Activated CD4-positive, CD25-positive, alpha-beta regulatory T cell treated with anti-CD3 and anti-CD28 coated beads, Interleukin-2, amount 50 U/mL, for 24 hours (primary cell): ENCODE measurements at regions not wholly inside any gene's neighbourhood (a gene's known extent, or its start where the extent isn't known, plus 50 kb on each side); places are given as distances from the start of the nearest gene placed in this dataset.
"Not testable (repeated sequence)": the region's sequence is repeated elsewhere in the genome, so short reads cannot be mapped to it uniquely, and the experiment has no call there.

Experiments used
- ATAC-seq, 2 donors: fragments of 150-1000 bp; cut with Tn5 transposase; one replicate each; pipeline ENCODE4 v1.10.0; 2021; ENCODE audit warnings: mild to moderate bottlenecking in 1 of 2, moderate library complexity in 1 of 2

DNA sequence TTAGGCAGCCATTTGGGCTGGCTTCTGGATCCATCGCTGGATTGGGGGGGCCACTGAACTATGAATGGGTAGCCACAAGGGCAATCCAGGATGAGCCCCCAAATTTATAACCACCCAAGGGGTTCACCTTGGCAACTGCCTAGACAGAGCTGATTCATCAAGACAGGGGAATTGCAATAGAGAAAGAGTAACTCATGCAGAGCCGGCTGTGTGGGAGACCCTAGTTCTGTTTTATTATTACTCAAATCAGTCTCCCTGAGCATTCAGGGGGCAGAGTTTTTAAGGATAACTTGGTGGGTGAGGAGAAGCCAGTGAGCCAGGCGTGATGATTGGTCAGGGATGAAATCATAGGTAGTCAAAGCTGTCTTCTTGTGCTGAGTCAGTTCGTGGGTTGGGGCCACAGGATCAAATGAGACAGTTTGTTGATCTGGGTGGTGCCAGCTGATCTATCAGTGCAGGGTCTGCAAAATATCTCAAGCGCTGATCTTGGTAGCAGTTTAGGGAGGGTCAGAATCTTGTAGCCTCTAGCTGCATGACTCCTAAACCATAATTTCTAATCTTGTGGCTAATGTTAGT, 57.9 kb downstream of the DNAJB9 start:
- ATAC-seq, result no peak

DNA sequence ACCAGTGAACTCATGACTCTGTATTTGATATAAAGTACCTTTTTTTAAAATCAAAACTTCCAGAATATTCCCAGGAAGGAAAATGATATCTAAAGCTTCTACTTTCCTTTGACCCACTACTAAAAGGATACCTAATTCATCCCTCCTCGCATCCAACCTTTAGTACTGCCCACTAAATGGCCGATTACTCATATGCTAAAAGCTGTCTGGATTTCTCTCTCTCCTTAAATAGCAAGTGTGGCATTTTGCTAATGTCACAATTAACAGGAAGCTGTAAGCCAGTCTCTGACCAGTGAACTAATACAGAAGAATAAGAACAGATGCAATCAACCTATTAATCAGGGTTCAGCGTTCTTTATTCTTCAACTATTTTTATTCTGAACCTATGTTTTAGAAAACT, 59.0 kb downstream of the DNAJB9 start:
- ATAC-seq, result no peak

DNA sequence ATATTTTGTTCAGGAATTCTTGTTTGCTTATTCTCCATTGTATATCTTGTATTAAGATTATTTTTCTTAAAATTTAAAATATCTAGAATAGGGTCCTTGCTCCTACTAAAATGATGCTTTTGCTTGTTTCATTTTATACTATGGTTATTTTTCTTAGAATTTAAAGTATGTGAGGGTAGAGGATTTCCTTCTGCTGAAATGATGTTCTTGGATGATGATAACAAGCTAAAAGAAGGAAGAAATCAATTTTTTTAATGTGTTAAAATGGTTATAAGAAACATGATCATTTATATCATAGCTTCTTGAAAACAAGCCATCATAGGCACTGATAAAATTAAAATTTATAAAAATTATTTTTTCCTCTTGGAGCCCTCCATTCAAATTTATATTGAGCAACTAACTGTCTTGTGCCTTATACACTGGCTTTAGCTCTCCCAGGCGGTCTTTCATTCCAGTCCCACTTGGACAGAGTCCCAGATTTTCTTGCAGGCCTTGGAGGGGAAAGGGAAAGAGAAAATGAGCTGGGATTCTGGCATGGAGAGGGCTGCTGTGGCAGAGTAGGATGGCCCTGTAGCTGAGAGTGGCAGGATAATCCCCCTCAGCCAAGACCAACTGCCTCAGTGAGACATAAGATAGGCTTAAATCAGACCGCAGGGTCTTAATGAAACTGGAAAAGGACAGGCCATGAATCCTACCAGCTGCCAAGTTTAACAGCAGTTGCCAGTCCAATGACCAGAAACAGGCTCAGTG, 60.2 kb downstream of the DNAJB9 start:
- ATAC-seq, result no peak

- ATAC-seq, result no peak
Observed at GRCh38 chr7:108634036-108634435, 64.4 kb downstream of the DNAJB9 start.

DNA sequence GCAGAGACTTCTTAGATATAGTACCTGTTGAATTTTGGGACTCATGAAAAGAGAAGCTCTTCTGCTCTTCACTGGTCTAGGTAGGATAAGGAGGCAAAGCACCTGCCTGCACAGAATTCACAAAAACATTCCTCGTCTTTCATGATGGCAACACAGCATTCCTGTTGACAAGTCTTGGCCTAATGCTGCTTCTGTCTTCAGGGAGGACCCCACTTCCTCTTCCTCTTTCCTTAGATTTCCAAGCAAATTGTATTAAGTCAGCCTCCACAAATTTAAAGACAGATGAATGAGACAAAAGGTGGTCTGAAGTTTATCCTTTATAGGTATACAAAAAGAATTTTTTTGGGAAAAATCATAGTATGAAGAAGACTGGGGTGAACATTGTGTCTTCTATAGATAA, 64.9 kb downstream of the DNAJB9 start:
- no peak for ATAC-seq

DNA sequence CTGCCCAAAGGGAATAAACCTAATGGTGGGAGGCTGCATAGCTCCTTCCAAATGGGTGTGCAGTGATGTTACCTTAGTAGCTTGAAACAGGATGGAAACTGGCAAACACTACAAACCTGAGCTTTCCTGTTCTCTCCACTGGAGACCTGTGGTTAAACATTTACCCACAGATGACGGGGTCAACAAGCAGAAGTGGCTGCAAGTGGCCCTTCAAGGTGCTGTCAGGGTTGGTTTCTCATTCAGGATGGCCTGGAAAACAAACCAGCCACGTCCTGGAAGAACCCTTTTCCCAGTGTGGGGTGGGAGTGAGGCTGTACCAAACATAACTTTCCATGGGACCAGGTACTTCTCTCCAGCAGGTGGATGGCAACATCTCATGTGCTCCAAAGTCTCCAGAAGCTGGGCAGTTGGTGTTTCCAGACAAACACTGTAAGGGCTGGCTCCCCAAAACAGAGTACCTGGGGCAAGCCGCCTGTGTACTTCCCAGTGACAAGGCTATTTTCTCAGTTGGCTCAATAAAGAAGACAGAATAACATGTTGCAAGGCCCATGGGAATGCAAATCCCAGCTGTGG, 67.5 kb downstream of the DNAJB9 start:
- ATAC-seq, result no peak

- ATAC-seq, result no peak
Observed at GRCh38 chr7:108642126-108642525, 72.5 kb downstream of the DNAJB9 start.

DNA sequence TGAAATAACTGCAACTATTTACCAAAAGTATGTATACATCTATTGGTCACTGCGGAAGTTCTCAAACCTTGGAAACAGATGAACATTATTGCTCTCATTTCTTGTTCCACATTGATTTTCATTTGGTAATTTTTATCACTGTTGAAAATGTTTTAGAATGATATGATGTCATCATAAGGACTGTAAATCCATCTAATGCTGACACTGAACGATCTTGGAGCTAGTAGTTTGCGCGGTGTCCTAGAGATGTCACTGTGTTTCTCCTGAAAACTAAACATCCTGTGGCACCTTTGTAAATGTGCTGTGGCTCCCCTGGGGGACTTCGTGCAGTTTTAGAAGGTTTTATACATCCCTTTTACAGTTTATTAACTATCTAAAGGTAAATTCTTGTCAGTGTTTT, 73.5 kb downstream of the DNAJB9 start:
- no peak for ATAC-seq

- ATAC-seq, result no peak
Observed at GRCh38 chr7:108648989-108649388, 79.3 kb downstream of the DNAJB9 start.

DNA sequence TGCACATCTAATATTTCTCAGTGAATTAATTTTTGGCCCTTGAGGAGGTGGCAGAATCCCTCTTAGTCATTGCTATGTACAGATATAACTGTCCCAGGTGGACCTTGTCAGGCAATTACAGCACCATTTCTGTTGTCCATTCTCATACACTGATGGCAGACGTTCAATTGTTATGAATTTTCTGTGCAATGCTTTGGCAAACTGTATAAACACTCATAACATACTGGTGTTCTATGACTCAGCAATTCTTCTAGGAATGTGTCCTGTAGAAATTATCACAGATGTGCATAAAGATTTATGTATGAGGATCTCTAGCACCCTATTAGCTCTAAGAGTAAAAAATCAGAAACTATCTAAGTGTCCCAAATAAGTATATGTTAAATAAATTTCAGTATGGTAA, 80.8 kb downstream of the DNAJB9 start:
- ATAC-seq, result no peak

DNA sequence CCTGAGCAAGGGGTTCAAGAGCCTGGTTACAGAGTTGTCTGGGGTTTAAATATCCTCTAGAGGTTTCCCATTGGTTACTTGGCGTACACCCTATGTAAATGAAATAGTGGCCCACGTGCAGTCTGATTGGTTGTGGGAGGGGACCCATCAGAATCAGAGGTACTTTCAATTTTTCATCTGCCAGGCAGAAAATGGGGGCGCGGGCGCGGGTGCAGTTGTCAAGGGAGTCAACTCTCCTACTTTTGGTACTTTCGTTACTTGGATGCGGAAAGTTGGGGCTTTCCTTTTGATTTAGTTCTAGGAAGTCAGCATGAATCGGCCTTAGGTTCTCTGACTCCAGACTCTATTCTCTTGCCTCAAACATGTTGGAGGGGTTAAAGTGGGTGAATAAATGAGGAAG, 83.2 kb downstream of the DNAJB9 start:
- ATAC-seq, result no peak

DNA sequence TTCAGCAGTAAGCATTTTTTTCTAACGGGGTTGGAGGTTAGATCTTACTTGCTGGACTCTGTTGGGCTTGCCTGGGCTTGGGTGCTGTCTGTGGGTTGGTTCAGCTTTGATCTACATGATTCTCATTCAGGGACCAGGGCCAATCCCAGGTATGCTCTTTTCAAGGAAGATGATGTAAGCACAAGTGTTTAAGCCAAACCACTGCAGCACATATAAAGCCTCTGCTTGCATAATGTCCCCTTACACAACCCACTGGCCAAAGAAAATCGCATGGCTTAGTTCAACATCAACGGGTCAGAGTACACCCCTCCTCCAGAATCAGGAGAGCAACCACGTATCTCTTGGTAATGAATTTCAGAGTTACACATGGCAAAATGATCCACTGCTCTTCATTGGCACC, 83.9 kb downstream of the DNAJB9 start:
- no peak for ATAC-seq

DNA sequence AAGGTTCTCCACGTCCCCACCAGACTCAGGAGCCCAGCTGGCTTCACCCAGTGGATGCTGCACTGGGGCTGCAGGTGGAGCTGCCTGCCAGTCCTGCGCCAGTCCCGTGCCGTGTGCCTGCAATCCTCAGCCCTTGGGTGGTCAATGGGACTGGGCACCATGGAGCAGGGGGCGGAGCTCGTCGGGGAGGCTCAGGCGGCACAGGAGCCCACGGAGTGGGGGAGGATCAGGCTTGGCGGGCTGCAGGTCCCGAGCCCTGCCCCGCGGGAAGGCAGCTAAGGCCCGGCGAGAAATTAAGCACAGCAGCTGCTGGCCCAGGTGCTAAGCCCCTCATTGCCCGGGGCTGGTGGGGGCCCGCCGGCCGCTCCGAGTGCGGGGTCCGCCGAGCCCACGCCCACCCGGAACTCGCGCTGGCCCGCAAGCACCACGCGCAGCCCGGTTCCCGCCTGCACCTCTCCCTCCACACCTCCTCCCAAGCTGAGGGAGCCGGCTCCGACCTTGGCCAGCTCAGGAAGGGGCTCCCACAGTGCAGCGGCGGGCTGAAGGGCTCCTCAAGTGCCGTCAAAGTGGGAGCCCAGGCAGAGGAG, 87.6 kb downstream of the DNAJB9 start:
- not testable (repeated sequence) for ATAC-seq

- no peak for ATAC-seq
Observed at GRCh38 chr7:108659261-108659660, 89.6 kb downstream of the DNAJB9 start.

- ATAC-seq, result no peak
Observed at GRCh38 chr7:108659867-108660266, 90.2 kb downstream of the DNAJB9 start.

- ATAC-seq, result no peak
Observed at GRCh38 chr7:108660465-108660864, 90.8 kb downstream of the DNAJB9 start.

DNA sequence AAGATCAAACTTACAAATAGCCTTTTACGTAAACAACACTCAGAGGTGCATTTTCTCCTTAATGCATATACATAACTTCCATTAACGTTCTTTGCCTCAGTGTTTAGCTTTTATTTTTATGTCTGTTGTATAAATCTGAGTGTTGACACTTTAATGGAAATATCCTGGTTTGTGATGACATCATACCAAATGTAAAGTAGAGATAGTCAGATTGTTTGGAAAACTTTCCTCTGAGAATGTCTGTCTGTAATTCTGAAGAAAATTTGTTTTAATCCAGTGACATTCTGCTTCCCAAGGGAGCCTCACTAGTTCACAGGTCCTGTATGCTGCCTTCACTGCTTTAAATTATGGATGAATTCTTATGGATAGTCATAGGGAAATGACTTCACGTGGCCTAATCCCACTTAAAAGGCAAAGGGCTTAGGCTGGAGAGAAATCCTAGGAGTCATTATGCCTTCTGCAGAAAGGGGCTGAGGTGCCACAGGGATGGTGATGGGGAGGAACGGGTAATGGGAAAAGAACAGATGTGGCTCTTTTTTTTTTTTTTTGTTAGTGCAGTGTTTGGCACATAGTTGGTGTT, 93.2 kb downstream of the DNAJB9 start:
- ATAC-seq, result no peak

DNA sequence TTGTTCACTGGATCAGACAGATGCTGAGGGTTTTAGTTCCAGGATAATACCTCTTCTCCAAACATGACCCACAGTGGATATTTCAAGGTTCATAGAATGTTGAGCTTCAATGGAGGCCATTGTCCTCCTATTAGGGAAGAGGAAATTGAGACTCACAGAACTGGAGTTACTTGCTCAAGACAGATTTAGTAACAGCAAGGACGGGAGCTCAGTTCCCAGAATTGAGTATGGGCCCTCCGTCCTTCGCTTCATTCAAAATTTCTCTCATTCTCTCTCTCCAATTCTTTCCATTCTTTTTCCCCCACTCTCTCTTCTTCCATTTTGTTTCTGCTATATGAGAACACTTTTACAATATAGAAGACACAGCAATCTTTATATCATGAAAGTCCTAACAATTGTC, 94.0 kb downstream of the DNAJB9 start:
- ATAC-seq, result no peak

GRCh38 chr7:108667216-108667615, 97.5 kb downstream of the DNAJB9 start:
- ATAC-seq, result no peak

GRCh38 chr7:108669958-108670357, 100.3 kb downstream of the DNAJB9 start:
- no peak for ATAC-seq

GRCh38 chr7:108673699-108674098, 104.0 kb downstream of the DNAJB9 start:
- not testable (repeated sequence) for ATAC-seq

GRCh38 chr7:108684629-108685028, 115.0 kb downstream of the DNAJB9 start:
- ATAC-seq, result no peak

- no peak for ATAC-seq
Observed at GRCh38 chr7:108686494-108686893, 116.8 kb downstream of the DNAJB9 start.

DNA sequence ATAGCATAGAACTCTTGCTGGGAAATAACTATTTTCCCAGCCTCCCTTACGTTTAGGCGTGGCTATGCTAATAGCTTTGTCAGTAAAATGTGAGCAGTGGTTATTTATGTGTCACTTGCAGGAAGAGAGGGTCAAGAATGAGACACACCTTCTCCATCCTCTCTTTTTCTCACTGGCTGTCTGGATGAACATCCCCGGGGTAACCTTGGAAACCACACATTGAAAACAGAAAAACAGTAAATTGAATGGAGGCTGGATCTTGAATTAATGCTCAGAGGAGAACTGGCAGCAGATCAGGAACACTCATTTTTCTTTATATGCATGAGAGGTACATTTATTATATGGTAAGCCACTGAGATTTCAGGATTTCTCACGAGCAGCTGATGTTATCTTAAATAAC, 127.6 kb downstream of the DNAJB9 start:
- no peak for ATAC-seq
